ENCODE measurements at regions not wholly inside any gene's neighbourhood (a gene's known extent, or its start where the extent isn't known, plus 50 kb on each side); places are given as distances from the start of the nearest gene placed in this dataset.

GRCh38 chrX:113001836-113002235, 161.2 kb upstream of the AMOT start:
- no peak overlapping the region for H3K4me3 ChIP-seq (ENCODE audit: low read length)
- no peaks in the 10 kb centered on the region for H3K36me3 ChIP-seq (ENCODE audit: insufficient read depth, low read length)
- no peaks in the 10 kb centered on the region for H3K27me3 ChIP-seq (ENCODE audit: insufficient read depth, low read depth, low read length)
- H4K20me1 ChIP-seq (ENCODE audit: insufficient read depth), result no peaks in the 10 kb centered on the region
- TF ChIP-seq MXI1 (conservative IDR thresholded peaks at IDR 0.05; ENCODE audit: poor library complexity, severe bottlenecking) (no peak), EP300 (conservative IDR thresholded peaks at IDR 0.05; ENCODE audit: poor library complexity, severe bottlenecking) (no peak), SMC3 (conservative IDR thresholded peaks at IDR 0.05; ENCODE audit: poor library complexity) (no peak), TAF1 (IDR thresholded peaks at IDR 0.05; ENCODE audit: low read depth) (no peak), CTCF (IDR thresholded peaks at IDR 0.05; ENCODE audit: poor library complexity, severe bottlenecking) (no peak), REST (IDR thresholded peaks at IDR 0.05; ENCODE audit: borderline replicate concordance) (no peak), RAD21 (conservative IDR thresholded peaks at IDR 0.05) (no peak), POLR2AphosphoS5 (IDR thresholded peaks at IDR 0.05) (no peak), EZH2 (IDR thresholded peaks at IDR 0.05; ENCODE audit: borderline replicate concordance, insufficient read depth, low read length, poor library complexity, severe bottlenecking) (no peak)
- H3F3A ChIP-seq (ENCODE audit: insufficient read depth, low read length, poor library complexity, severe bottlenecking), result no peaks in the 10 kb centered on the region
- no peak overlapping the region for H3K27ac ChIP-seq (ENCODE audit: low read length)
- H3K4me2 ChIP-seq (ENCODE audit: low read length), result no peak overlapping the region
- no peaks in the 10 kb centered on the region for H3K9me2 ChIP-seq (ENCODE audit: insufficient read depth, low read length)
- H2AFZ ChIP-seq (ENCODE audit: low read depth, low read length), result no peak overlapping the region
- H3K9ac ChIP-seq (ENCODE audit: low read length), result no peak overlapping the region
- no peaks in the 10 kb centered on the region for H3K79me2 ChIP-seq (replicated peaks; ENCODE audit: insufficient read depth, low read length)
- H3K9me3 ChIP-seq (ENCODE audit: low read length), result no peaks in the 10 kb centered on the region

- no peaks in the 10 kb centered on the region for H3K9me2 ChIP-seq (ENCODE audit: insufficient read depth, low read length)
- H3K9ac ChIP-seq (ENCODE audit: low read length), result no peak overlapping the region
- H3K36me3 ChIP-seq (ENCODE audit: insufficient read depth, low read length), result no peaks in the 10 kb centered on the region
- H3K9me3 ChIP-seq (ENCODE audit: low read length), result no peaks in the 10 kb centered on the region
- no peaks in the 10 kb centered on the region for H3F3A ChIP-seq (ENCODE audit: insufficient read depth, low read length, poor library complexity, severe bottlenecking)
- no peaks in the 10 kb centered on the region for H4K20me1 ChIP-seq (ENCODE audit: insufficient read depth)
- H2AFZ ChIP-seq (ENCODE audit: low read depth, low read length), result no peak overlapping the region
- H3K4me3 ChIP-seq (ENCODE audit: low read length), result no peak overlapping the region
- no peak overlapping the region for H3K4me2 ChIP-seq (ENCODE audit: low read length)
- no peaks in the 10 kb centered on the region for H3K79me2 ChIP-seq (replicated peaks; ENCODE audit: insufficient read depth, low read length)
- no peaks in the 10 kb centered on the region for H3K27me3 ChIP-seq (ENCODE audit: insufficient read depth, low read depth, low read length)
- no peak overlapping the region for H3K27ac ChIP-seq (ENCODE audit: low read length)
- TF ChIP-seq POLR2AphosphoS5 (IDR thresholded peaks at IDR 0.05) (no peak), REST (IDR thresholded peaks at IDR 0.05; ENCODE audit: borderline replicate concordance) (no peak), CTCF (IDR thresholded peaks at IDR 0.05; ENCODE audit: poor library complexity, severe bottlenecking) (no peak), TAF1 (IDR thresholded peaks at IDR 0.05; ENCODE audit: low read depth) (no peak), RAD21 (conservative IDR thresholded peaks at IDR 0.05) (no peak), EZH2 (IDR thresholded peaks at IDR 0.05; ENCODE audit: borderline replicate concordance, insufficient read depth, low read length, poor library complexity, severe bottlenecking) (no peak), EP300 (conservative IDR thresholded peaks at IDR 0.05; ENCODE audit: poor library complexity, severe bottlenecking) (no peak), MXI1 (conservative IDR thresholded peaks at IDR 0.05; ENCODE audit: poor library complexity, severe bottlenecking) (no peak), SMC3 (conservative IDR thresholded peaks at IDR 0.05; ENCODE audit: poor library complexity) (no peak)
Observed at GRCh38 chrX:112997991-112998390, 157.4 kb upstream of the AMOT start.
